Liver (tissue), 8 donors: ENCODE measurements at regions not wholly inside any gene's neighbourhood (a gene's known extent, or its start where the extent isn't known, plus 50 kb on each side); places are given as distances from the start of the nearest gene placed in this dataset.

Experiments
- DNase-seq: peaks from one replicate; pipeline ENCODE4 v3.0.0-alpha.2; 2017; ENCODE audit warnings: low spot score
- H3K27ac ChIP-seq, 2 donors: one replicate each; pipeline ENCODE4 v1.7.0; 2013; ENCODE audit warnings: inconsistent platforms in 2 of 2, low read length in 2 of 2, control low read depth in 1 of 2, low read depth in 1 of 2, mild to moderate bottlenecking in 1 of 2
- H3K27me3 ChIP-seq, 4 donors: one replicate each; pipeline versions ENCODE4 v1.6.1 to v1.7.0; 2013; ENCODE audit warnings: low read length in 3 of 4, inconsistent platforms in 1 of 4, mild to moderate bottlenecking in 1 of 4, moderate library complexity in 1 of 4; ENCODE audit not compliant: control insufficient read depth in 4 of 4, insufficient read depth in 4 of 4
- H3K36me3 ChIP-seq, 4 donors: one replicate each; pipeline versions ENCODE4 v1.6.1 to v1.7.0; 2013; ENCODE audit warnings: low read length in 3 of 4, mild to moderate bottlenecking in 3 of 4, low read depth in 1 of 4, moderate library complexity in 1 of 4; ENCODE audit not compliant: control insufficient read depth in 4 of 4, insufficient read depth in 3 of 4
- H3K4me1 ChIP-seq, 4 donors: one replicate each; pipeline versions ENCODE4 v1.6.1 to v1.7.0; 2013; ENCODE audit warnings: low read length in 3 of 4, mild to moderate bottlenecking in 3 of 4, moderate library complexity in 1 of 4; ENCODE audit not compliant: control insufficient read depth in 4 of 4, insufficient read depth in 4 of 4
- H3K4me3 ChIP-seq, 3 donors: one replicate each; pipeline versions ENCODE4 v1.6.1 to v1.7.0; 2013; ENCODE audit warnings: low read length in 3 of 3, control low read depth in 1 of 3, low read depth in 1 of 3, mild to moderate bottlenecking in 1 of 3
- H3K9ac ChIP-seq, 2 donors: one replicate each; pipeline ENCODE4 v1.7.0; 2013; ENCODE audit warnings: low read length in 2 of 2, mild to moderate bottlenecking in 2 of 2, moderate library complexity in 2 of 2, control low read depth in 1 of 2, low read depth in 1 of 2
- H3K9me3 ChIP-seq, 4 donors: one replicate each; pipeline versions ENCODE4 v1.6.1 to v1.7.0; 2013; ENCODE audit warnings: low read length in 3 of 4; ENCODE audit not compliant: control insufficient read depth in 4 of 4
- ATF3 ChIP-seq: IDR thresholded peaks from 2 replicates; pipeline ENCODE4 v1.6.1; 2016; ENCODE audit warnings: antibody characterized with exemption
- EGR1 ChIP-seq, 2 donors: IDR thresholded peaks; 2 replicates each; pipeline ENCODE4 v1.6.1; 2016 to 2018; ENCODE audit warnings: antibody characterized with exemption in 2 of 2, low read depth in 2 of 2
- FOXA1 ChIP-seq: IDR thresholded peaks from 2 replicates; pipeline ENCODE4 v1.6.1; 2016; ENCODE audit warnings: antibody characterized with exemption
- FOXA2 ChIP-seq: IDR thresholded peaks from 2 replicates; pipeline ENCODE4 v1.6.1; 2016; ENCODE audit warnings: antibody characterized with exemption
- GABPA ChIP-seq, 2 donors: IDR thresholded peaks in 1 of 2; conservative IDR thresholded peaks in 1 of 2; 2 replicates each; pipeline ENCODE4 v1.6.1; 2016; ENCODE audit warnings: antibody characterized with exemption in 2 of 2, mild to moderate bottlenecking in 1 of 2, moderate library complexity in 1 of 2
- HNF4A ChIP-seq, 2 donors: conservative IDR thresholded peaks; 2 replicates each; pipeline ENCODE4 v1.6.1; 2016; ENCODE audit warnings: antibody characterized with exemption in 2 of 2, mild to moderate bottlenecking in 2 of 2
- HNF4G ChIP-seq: IDR thresholded peaks from 2 replicates; pipeline ENCODE4 v1.6.1; 2016; ENCODE audit warnings: antibody characterized with exemption
- JUND ChIP-seq, 2 donors: IDR thresholded peaks; 2 replicates each; pipeline ENCODE4 v1.6.1; 2016; ENCODE audit warnings: antibody characterized with exemption in 2 of 2
- MAX ChIP-seq: IDR thresholded peaks from 2 replicates; pipeline ENCODE4 v1.6.1; 2016; ENCODE audit warnings: antibody characterized with exemption
- NR2F2 ChIP-seq: IDR thresholded peaks from 2 replicates; pipeline ENCODE4 v1.6.1; 2016; ENCODE audit warnings: antibody characterized with exemption
- RXRA ChIP-seq, 2 donors: IDR thresholded peaks; 2 replicates each; pipeline ENCODE4 v1.6.1; 2017 to 2018; ENCODE audit warnings: antibody characterized with exemption in 2 of 2, mild to moderate bottlenecking in 1 of 2
- SP1 ChIP-seq: IDR thresholded peaks from 2 replicates; pipeline ENCODE4 v1.6.1; 2018; ENCODE audit warnings: antibody characterized with exemption, mild to moderate bottlenecking
- TAF1 ChIP-seq: conservative IDR thresholded peaks from 2 replicates; pipeline ENCODE4 v1.6.1; 2016; ENCODE audit warnings: antibody characterized with exemption, mild to moderate bottlenecking
- YY1 ChIP-seq: IDR thresholded peaks from 2 replicates; pipeline ENCODE4 v1.6.1; 2016; ENCODE audit warnings: antibody characterized with exemption, mild to moderate bottlenecking
- WGBS: extraction: QIAGEN DNeasy Blood & Tissue Kit; methylation state at CpG from one replicate; pipeline ENCODE4 v1.1.7; 2013; 5-methylcytosine and 5-hydroxymethylcytosine counted together
- TF ChIP-seq, protein P1 (sequence below): IDR thresholded peaks from 2 replicates; pipeline ENCODE4 v1.6.1; 2016; ENCODE audit warnings: antibody characterized with exemption, mild to moderate bottlenecking
- TF ChIP-seq, protein P2 (sequence below): IDR thresholded peaks from 2 replicates; pipeline ENCODE4 v1.6.1; 2016; ENCODE audit warnings: antibody characterized with exemption
- TF ChIP-seq, protein P3 (sequence below): fragments of 150-350 bp; IDR thresholded peaks from 2 replicates; pipeline ENCODE4 v1.5.1; 2017; ENCODE audit warnings: improper control_type of control experiment, low read depth, low read length; ENCODE audit not compliant: missing input control
- donor health status: healthy.
- donor health status: healthy.
- donor health status: healthy.
- donor health status: healthy.
- donor health status: healthy.

DNA sequence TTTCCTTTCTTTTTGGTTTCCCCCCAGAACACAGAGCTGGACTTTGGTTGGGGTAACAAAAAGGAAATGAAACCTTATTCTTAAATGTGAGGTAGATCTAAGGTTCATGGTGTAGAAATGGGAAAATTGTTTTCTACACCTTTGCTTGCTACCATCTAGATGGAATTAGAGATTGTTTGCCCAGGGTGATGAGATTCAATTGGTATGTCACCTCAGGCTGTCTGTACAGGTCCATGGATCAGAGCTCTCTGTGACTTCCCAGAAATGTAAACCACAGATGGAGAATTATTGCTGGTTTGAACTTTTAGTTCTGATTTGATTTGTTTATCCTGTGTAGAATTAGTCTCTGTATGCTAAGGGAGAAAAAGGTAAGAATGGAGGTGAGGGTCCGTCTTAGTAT, 146.7 kb downstream of the PCDH7 start:
- Histone ChIP-seq H3K9me3 (no peaks in the 10 kb centered on the region), H3K36me3 (no peaks in the 10 kb centered on the region), H3K27ac (no peak overlapping the region), H3K4me1 (no peaks in the 10 kb centered on the region), H3K9ac (no peak overlapping the region), H3K27me3 (peaks cover 0 to 7% (median 0%) of the 10 kb centered on the region in 4 donors), H3K4me3 (no peak overlapping the region)
- DNase-seq = no peak
- WGBS = 68% methylated on average over 1 of the region's 1 CpG
- no peak for TF ChIP-seq EGR1 (IDR thresholded peaks at IDR 0.05; ENCODE audit: low read depth in 2 of 2)
- TF ChIP-seq, protein P1, sequence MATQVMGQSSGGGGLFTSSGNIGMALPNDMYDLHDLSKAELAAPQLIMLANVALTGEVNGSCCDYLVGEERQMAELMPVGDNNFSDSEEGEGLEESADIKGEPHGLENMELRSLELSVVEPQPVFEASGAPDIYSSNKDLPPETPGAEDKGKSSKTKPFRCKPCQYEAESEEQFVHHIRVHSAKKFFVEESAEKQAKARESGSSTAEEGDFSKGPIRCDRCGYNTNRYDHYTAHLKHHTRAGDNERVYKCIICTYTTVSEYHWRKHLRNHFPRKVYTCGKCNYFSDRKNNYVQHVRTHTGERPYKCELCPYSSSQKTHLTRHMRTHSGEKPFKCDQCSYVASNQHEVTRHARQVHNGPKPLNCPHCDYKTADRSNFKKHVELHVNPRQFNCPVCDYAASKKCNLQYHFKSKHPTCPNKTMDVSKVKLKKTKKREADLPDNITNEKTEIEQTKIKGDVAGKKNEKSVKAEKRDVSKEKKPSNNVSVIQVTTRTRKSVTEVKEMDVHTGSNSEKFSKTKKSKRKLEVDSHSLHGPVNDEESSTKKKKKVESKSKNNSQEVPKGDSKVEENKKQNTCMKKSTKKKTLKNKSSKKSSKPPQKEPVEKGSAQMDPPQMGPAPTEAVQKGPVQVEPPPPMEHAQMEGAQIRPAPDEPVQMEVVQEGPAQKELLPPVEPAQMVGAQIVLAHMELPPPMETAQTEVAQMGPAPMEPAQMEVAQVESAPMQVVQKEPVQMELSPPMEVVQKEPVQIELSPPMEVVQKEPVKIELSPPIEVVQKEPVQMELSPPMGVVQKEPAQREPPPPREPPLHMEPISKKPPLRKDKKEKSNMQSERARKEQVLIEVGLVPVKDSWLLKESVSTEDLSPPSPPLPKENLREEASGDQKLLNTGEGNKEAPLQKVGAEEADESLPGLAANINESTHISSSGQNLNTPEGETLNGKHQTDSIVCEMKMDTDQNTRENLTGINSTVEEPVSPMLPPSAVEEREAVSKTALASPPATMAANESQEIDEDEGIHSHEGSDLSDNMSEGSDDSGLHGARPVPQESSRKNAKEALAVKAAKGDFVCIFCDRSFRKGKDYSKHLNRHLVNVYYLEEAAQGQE = no peak
- no peak for TF ChIP-seq RXRA (IDR thresholded peaks at IDR 0.05)
- no peak for TF ChIP-seq SP1
- no peak for TF ChIP-seq YY1
- no peak for TF ChIP-seq MAX
- TF ChIP-seq TAF1 = no peak
- no peak for TF ChIP-seq JUND (IDR thresholded peaks at IDR 0.05)

GRCh38 chr4:30867427-30867826, 147.3 kb downstream of the PCDH7 start:
- peaks cover 0 to 7% (median 0%) of the 10 kb centered on the region in 4 donors for H3K27me3 ChIP-seq
- 76% methylated on average over 3 of the region's 3 CpGs for WGBS
- H3K36me3 ChIP-seq = no peaks in the 10 kb centered on the region
- no peak overlapping the region for H3K9ac ChIP-seq
- TF ChIP-seq, protein P1 = no peak
- TF ChIP-seq SP1 (no peak), RXRA (IDR thresholded peaks at IDR 0.05) (no peak), MAX (no peak), HNF4A (conservative IDR thresholded peaks at IDR 0.05) (no peak), HNF4G (no peak), NR2F2 (no peak), EGR1 (IDR thresholded peaks at IDR 0.05; ENCODE audit: low read depth in 2 of 2) (no peak), FOXA1 (no peak), GABPA (IDR thresholded peaks at IDR 0.05 in 1 of 2, conservative IDR thresholded peaks at IDR 0.05 in 1 of 2) (no peak), ATF3 (no peak), FOXA2 (no peak), TAF1 (no peak)
- TF ChIP-seq, protein P2, sequence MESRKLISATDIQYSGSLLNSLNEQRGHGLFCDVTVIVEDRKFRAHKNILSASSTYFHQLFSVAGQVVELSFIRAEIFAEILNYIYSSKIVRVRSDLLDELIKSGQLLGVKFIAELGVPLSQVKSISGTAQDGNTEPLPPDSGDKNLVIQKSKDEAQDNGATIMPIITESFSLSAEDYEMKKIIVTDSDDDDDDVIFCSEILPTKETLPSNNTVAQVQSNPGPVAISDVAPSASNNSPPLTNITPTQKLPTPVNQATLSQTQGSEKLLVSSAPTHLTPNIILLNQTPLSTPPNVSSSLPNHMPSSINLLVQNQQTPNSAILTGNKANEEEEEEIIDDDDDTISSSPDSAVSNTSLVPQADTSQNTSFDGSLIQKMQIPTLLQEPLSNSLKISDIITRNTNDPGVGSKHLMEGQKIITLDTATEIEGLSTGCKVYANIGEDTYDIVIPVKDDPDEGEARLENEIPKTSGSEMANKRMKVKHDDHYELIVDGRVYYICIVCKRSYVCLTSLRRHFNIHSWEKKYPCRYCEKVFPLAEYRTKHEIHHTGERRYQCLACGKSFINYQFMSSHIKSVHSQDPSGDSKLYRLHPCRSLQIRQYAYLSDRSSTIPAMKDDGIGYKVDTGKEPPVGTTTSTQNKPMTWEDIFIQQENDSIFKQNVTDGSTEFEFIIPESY = no peak
- TF ChIP-seq, protein P3, sequence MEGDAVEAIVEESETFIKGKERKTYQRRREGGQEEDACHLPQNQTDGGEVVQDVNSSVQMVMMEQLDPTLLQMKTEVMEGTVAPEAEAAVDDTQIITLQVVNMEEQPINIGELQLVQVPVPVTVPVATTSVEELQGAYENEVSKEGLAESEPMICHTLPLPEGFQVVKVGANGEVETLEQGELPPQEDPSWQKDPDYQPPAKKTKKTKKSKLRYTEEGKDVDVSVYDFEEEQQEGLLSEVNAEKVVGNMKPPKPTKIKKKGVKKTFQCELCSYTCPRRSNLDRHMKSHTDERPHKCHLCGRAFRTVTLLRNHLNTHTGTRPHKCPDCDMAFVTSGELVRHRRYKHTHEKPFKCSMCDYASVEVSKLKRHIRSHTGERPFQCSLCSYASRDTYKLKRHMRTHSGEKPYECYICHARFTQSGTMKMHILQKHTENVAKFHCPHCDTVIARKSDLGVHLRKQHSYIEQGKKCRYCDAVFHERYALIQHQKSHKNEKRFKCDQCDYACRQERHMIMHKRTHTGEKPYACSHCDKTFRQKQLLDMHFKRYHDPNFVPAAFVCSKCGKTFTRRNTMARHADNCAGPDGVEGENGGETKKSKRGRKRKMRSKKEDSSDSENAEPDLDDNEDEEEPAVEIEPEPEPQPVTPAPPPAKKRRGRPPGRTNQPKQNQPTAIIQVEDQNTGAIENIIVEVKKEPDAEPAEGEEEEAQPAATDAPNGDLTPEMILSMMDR = no peak
- H3K4me1 ChIP-seq = no peaks in the 10 kb centered on the region
- no peak for DNase-seq
- no peak overlapping the region for H3K27ac ChIP-seq
- no peak overlapping the region for H3K4me3 ChIP-seq
- no peaks in the 10 kb centered on the region for H3K9me3 ChIP-seq
